Kidney (tissue), 13 donors: ENCODE measurements at regions not wholly inside any gene's neighbourhood (a gene's known extent, or its start where the extent isn't known, plus 50 kb on each side); places are given as distances from the start of the nearest gene placed in this dataset.
A peak's percentile ranks its signal among the peaks of the same experiment; 100 is the strongest.

Experiments used
- DNase-seq, 5 donors: peaks; one replicate each; pipeline ENCODE4 v3.0.0-alpha.2; 2013 to 2020
- FAIRE-seq: peaks from 2 replicates; lab custom pipeline; 2012; peaks lifted over from hg19 to GRCh38; lab: Jason Lieb, UNC
- H3K27ac ChIP-seq, 2 donors: one replicate each; pipeline ENCODE4 v1.7.0; 2013; ENCODE audit warnings: low read depth in 2 of 2, low read length in 2 of 2, inconsistent platforms in 1 of 2
- H3K27me3 ChIP-seq: one replicate; pipeline ENCODE4 v1.7.1; 2013; ENCODE audit warnings: low read length, inconsistent platforms; ENCODE audit not compliant: control insufficient read depth, insufficient read depth
- H3K36me3 ChIP-seq, 3 donors: one replicate each; pipeline versions ENCODE4 v1.7.0 to v1.7.1; 2013; ENCODE audit warnings: low read length in 3 of 3, control low read depth in 1 of 3, inconsistent platforms in 1 of 3; ENCODE audit not compliant: insufficient read depth in 3 of 3, control insufficient read depth in 2 of 3
- H3K4me1 ChIP-seq, 3 donors: one replicate each; pipeline versions ENCODE4 v1.7.0 to v1.7.1; 2013; ENCODE audit warnings: low read length in 3 of 3, inconsistent platforms in 1 of 3, low read depth in 1 of 3; ENCODE audit not compliant: control insufficient read depth in 2 of 3, insufficient read depth in 2 of 3
- H3K4me3 ChIP-seq, 3 donors: one replicate each; pipeline versions ENCODE4 v1.7.0 to v1.8.1; 2013; ENCODE audit warnings: low read length in 3 of 3, control low read depth in 1 of 3, inconsistent platforms in 1 of 3
- H3K9ac ChIP-seq, 3 donors: one replicate each; pipeline versions ENCODE4 v1.7.0 to v1.7.1; 2013; ENCODE audit warnings: low read length in 3 of 3, control low read depth in 1 of 3, inconsistent platforms in 1 of 3
- H3K9me3 ChIP-seq, 3 donors: one replicate each; pipeline versions ENCODE4 v1.7.0 to v1.7.1; 2013; ENCODE audit warnings: low read length in 3 of 3, control low read depth in 1 of 3, inconsistent platforms in 1 of 3; ENCODE audit not compliant: control insufficient read depth in 2 of 3, insufficient read depth in 1 of 3
- CTCF ChIP-seq: IDR thresholded peaks from 3 replicates; pipeline ENCODE4 v1.5.1; 2012; ENCODE audit warnings: mild to moderate bottlenecking, moderate library complexity, borderline replicate concordance; ENCODE audit not compliant: insufficient read depth; ENCODE audit errors: extremely low read depth
- intact Hi-C: fragments of 100-400 bp; cut with DNase I; formaldehyde crosslinking; loops from one replicate; pipeline ENCODE4 v1.11.1; 2022
- donor health status: control.
- donor health status: control.
- donor health status: control.
- donor health status: control.
- donor health status: control.
- donor health status: DM: yes; HTN: yes; CAD: no.
- donor health status: Normal renal cell carcinoma (clear cell type).

DNA sequence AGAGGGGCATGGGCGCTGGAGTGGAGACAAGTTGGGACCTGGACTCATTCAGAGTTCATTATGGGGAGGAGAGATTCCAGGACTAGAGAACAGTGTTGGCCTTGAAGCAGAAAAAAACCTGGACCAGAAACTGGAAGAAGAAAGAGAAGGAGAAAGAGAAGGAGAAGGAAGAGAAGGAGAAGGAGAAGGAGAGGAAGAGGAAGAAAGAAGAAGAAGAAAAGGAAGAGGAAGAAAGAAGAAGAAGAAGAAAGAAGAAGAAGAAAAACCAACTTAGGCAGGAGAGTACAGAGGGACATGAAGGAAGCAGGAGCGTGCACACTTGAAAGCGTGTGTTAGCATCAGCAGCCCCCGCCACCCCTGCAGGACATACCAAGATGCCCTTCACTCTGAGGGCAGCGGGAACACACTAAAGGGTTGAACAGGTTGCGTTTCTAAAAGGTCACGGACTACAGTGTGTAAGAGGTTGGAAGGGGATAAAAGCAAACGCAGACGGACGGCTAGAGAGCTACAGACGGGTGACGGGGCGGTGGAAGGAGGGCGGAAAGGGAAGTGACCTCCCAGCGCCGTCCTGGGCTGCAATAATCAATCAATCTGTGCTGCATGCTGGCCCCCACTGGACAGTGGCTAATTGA, 95.3 kb downstream of the SEC61G start:
- DNase-seq: peak in 3 of 5 donors; percentile 4 to 28 (median 14)
- intact Hi-C loops: no loop called here

DNA sequence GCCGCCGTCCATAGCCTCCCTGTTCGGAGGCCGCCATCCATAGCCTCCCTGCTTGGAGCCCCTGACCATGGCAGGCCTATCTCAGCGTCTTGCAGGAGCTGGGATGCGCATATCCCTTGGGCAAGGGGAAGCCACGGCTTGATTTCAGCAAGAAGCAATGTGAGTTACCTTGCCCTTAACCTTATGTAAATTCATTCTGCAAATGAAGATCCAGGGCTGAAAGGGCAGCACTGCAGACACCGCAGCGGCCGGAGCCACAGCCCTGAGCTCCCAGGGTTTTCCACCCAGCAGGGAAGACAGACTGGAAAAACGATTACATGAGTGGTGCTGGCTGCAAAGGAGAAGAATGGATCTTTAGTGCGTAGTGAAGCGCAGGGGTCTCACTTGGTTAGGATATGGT, 95.8 kb downstream of the SEC61G start:
- DNase-seq (peak in 1 of 5 donors; percentile 30), FAIRE-seq (no peak)
- Histone ChIP-seq H3K4me1 (peaks cover 0 to 5% (median 0%) of the 10 kb centered on the region in 3 donors), H3K27ac (no peak overlapping the region), H3K9me3 (no peaks in the 10 kb centered on the region), H3K36me3 (no peaks in the 10 kb centered on the region), H3K27me3 (no peaks in the 10 kb centered on the region), H3K9ac (no peak overlapping the region), H3K4me3 (no peak overlapping the region)
- intact Hi-C loops: no loop called here
- TF ChIP-seq CTCF: no peak

More for the DNA sequence above, 95.3 kb downstream of the SEC61G start:
- Histone ChIP-seq H3K27me3 (no peaks in the 10 kb centered on the region), H3K4me1 (peaks cover 0 to 5% (median 0%) of the 10 kb centered on the region in 3 donors), H3K4me3 (peak overlapping the region; percentile 49 to 53 (median 52)), H3K27ac (no peak overlapping the region), H3K36me3 (no peaks in the 10 kb centered on the region), H3K9ac (no peak overlapping the region), H3K9me3 (no peaks in the 10 kb centered on the region)
- FAIRE-seq: no peak
- no peak for TF ChIP-seq CTCF

GRCh38 chr7:54662701-54663100, 96.3 kb downstream of the SEC61G start:
- Histone ChIP-seq H3K27ac (no peak overlapping the region), H3K36me3 (no peaks in the 10 kb centered on the region), H3K9me3 (no peaks in the 10 kb centered on the region), H3K4me1 (peaks cover 0 to 5% (median 0%) of the 10 kb centered on the region in 3 donors), H3K27me3 (no peaks in the 10 kb centered on the region), H3K4me3 (no peak overlapping the region), H3K9ac (no peak overlapping the region)
- intact Hi-C loops: no loop called here
- DNase-seq (no peak), FAIRE-seq (no peak)
- TF ChIP-seq CTCF: no peak
